Lung (tissue), 11 donors: ENCODE measurements at regions not wholly inside any gene's neighbourhood (a gene's known extent, or its start where the extent isn't known, plus 50 kb on each side); places are given as distances from the start of the nearest gene placed in this dataset.

Source experiments
- ATAC-seq: fragments of 200-7000 bp; cut with Tn5 transposase; one replicate; pipeline ENCODE4 v1.9.1; 2020; ENCODE audit warnings: moderate number of reproducible peaks; ENCODE audit not compliant: insufficient read depth, low FRiP score
- DNase-seq, 3 donors: peaks; one replicate each; pipeline ENCODE4 v3.0.0-alpha.2; 2013 to 2017
- H3K27ac ChIP-seq, 2 donors: one replicate each; pipeline ENCODE4 v1.5.1; 2013; ENCODE audit warnings: mild to moderate bottlenecking in 2 of 2, moderate library complexity in 2 of 2, control low read depth in 1 of 2, inconsistent platforms in 1 of 2, low read depth in 1 of 2, low read length in 1 of 2
- H3K27me3 ChIP-seq, 3 donors: one replicate each; pipeline ENCODE4 v1.5.1; 2013; ENCODE audit warnings: low read length in 2 of 3; ENCODE audit not compliant: control insufficient read depth in 3 of 3, insufficient read depth in 3 of 3
- H3K36me3 ChIP-seq, 4 donors: one replicate each; pipeline ENCODE4 v1.5.1; 2013; ENCODE audit warnings: low read length in 4 of 4, mild to moderate bottlenecking in 1 of 4, moderate library complexity in 1 of 4; ENCODE audit not compliant: control insufficient read depth in 4 of 4, insufficient read depth in 4 of 4
- H3K4me1 ChIP-seq, 5 donors: one replicate each; pipeline ENCODE4 v1.5.1; 2013; ENCODE audit warnings: low read length in 5 of 5, mild to moderate bottlenecking in 2 of 5, moderate library complexity in 1 of 5; ENCODE audit not compliant: control insufficient read depth in 5 of 5, insufficient read depth in 5 of 5
- H3K4me3 ChIP-seq: one replicate; pipeline ENCODE4 v1.5.1; 2013; ENCODE audit warnings: mild to moderate bottlenecking, control low read depth, moderate library complexity
- H3K9ac ChIP-seq, 2 donors: one replicate each; pipeline ENCODE4 v1.5.1; 2013; ENCODE audit warnings: low read length in 2 of 2, control low read depth in 1 of 2; ENCODE audit not compliant: insufficient read depth in 1 of 2
- H3K9me3 ChIP-seq, 4 donors: one replicate each; pipeline ENCODE4 v1.5.1; 2013; ENCODE audit warnings: low read length in 3 of 4, mild to moderate bottlenecking in 1 of 4, moderate library complexity in 1 of 4; ENCODE audit not compliant: control insufficient read depth in 4 of 4, insufficient read depth in 3 of 4
- WGBS, 2 donors: extraction: QIAGEN DNeasy Blood & Tissue Kit; methylation state at CpG; one replicate each; pipeline ENCODE4 v1.1.7; 2013; 5-methylcytosine and 5-hydroxymethylcytosine counted together
- TF ChIP-seq, protein P1 (sequence below): IDR thresholded peaks from 2 replicates; pipeline ENCODE4 v1.5.1; 2012; ENCODE audit warnings: mild to moderate bottlenecking; ENCODE audit errors: control extremely low read depth, extremely low read depth
- donor health status: control.
- donor health status: control.
- donor health status: Bipolar disorder and iron deficiency.
- donor health status: healthy.
- donor health status: DM: yes; HTN: yes; CAD: no.

GRCh38 chr2:2570360-2570759 is 239.3 kb upstream of the MYT1L start:
- TF ChIP-seq, protein P1, sequence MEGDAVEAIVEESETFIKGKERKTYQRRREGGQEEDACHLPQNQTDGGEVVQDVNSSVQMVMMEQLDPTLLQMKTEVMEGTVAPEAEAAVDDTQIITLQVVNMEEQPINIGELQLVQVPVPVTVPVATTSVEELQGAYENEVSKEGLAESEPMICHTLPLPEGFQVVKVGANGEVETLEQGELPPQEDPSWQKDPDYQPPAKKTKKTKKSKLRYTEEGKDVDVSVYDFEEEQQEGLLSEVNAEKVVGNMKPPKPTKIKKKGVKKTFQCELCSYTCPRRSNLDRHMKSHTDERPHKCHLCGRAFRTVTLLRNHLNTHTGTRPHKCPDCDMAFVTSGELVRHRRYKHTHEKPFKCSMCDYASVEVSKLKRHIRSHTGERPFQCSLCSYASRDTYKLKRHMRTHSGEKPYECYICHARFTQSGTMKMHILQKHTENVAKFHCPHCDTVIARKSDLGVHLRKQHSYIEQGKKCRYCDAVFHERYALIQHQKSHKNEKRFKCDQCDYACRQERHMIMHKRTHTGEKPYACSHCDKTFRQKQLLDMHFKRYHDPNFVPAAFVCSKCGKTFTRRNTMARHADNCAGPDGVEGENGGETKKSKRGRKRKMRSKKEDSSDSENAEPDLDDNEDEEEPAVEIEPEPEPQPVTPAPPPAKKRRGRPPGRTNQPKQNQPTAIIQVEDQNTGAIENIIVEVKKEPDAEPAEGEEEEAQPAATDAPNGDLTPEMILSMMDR, result no peak
- Histone ChIP-seq H3K27me3 (peaks cover 0 to 2% (median 0%) of the 10 kb centered on the region in 3 donors), H3K4me3 (no peak overlapping the region), H3K9ac (no peak overlapping the region), H3K27ac (no peak overlapping the region), H3K9me3 (peaks cover 0 to 16% (median 0%) of the 10 kb centered on the region in 4 donors), H3K36me3 (no peaks in the 10 kb centered on the region), H3K4me1 (no peaks in the 10 kb centered on the region)
- WGBS, 2 donors, result 89 to 90% methylated on average over 11 of the region's 11 CpGs
- ATAC-seq (no peak), DNase-seq (no peak)

DNA sequence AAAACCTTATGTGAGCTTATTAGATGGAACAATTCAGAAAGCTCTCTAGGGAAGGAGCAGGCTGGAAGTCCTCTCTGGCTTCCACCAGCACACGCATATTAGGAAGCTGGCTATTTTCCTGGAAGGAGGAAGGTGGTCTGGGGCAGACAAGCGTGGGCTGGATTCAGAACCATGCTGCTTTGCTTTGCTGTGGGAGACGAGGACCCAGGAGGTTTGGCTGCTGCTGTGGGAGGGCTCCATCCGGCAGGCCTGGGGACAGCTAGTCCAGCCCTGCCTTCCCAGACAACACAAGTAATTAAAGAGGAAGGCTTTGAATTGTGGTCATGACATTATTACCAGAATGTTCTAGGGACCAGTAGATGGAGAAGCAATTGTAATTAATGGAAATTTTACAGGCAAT is 238.8 kb upstream of the MYT1L start:
- ATAC-seq (no peak), DNase-seq (no peak)
- peaks cover 0 to 2% (median 0%) of the 10 kb centered on the region in 3 donors for H3K27me3 ChIP-seq
- TF ChIP-seq, protein P1, result no peak
- H3K4me1 ChIP-seq, result no peaks in the 10 kb centered on the region
- peaks cover 0 to 16% (median 0%) of the 10 kb centered on the region in 4 donors for H3K9me3 ChIP-seq
- H3K9ac ChIP-seq, result no peak overlapping the region
- WGBS, 2 donors, result 81 to 92% methylated on average over 4 of the region's 4 CpGs
- no peak overlapping the region for H3K27ac ChIP-seq
- no peaks in the 10 kb centered on the region for H3K36me3 ChIP-seq
- no peak overlapping the region for H3K4me3 ChIP-seq

DNA sequence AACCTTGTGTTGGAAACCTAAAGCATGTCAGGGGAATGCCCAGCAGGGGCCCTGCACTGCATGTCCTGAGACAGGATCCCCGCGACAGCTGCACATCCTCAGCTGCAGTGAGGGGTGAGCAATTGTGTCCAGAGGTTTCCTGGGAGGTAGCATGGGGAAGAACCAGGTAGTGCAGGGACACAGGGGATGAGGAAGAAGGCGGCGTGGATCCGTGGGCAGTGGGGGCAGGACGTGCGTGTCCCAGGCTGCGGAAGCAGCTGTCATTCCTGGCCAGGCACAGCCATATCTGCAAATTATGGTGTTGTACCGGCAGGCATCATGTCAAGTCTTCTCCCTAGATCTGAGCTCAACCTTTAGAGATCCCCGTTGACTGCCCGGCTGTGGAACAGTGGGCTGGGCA is 238.2 kb upstream of the MYT1L start:
- no peak for ATAC-seq
- Histone ChIP-seq H3K27me3 (peaks cover 0 to 2% (median 0%) of the 10 kb centered on the region in 3 donors), H3K36me3 (no peaks in the 10 kb centered on the region), H3K9me3 (peaks cover 0 to 16% (median 0%) of the 10 kb centered on the region in 4 donors), H3K27ac (no peak overlapping the region), H3K4me1 (no peaks in the 10 kb centered on the region), H3K4me3 (no peak overlapping the region), H3K9ac (no peak overlapping the region)
- DNase-seq, result no peak
- TF ChIP-seq, protein P1, result no peak
- 90 to 92% methylated on average over 11 of the region's 11 CpGs for WGBS, 2 donors

DNA sequence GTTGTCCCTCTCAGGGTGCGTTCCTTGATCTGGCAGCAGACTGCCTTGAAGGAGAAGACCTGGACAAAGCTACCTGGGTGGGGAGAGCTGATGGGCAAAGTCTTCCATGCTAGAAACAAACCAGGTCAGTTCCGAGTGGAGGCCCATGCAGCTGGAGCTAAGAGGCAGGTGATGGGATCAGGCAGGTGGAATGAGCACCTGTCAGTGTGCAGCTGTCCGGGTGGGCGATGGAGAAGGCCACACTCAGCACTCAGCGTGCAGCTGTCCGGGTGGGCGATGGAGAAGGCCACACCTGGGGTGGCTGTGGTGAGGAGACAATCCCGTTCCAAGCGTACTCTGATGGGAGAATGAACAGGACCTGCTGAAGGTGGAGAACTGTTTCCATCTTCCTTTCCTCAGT is 237.3 kb upstream of the MYT1L start:
- DNase-seq (no peak), ATAC-seq (no peak)
- H3K36me3 ChIP-seq, result no peaks in the 10 kb centered on the region
- 90 to 93% methylated on average over 9 of the region's 9 CpGs for WGBS, 2 donors
- H3K27me3 ChIP-seq, result no peaks in the 10 kb centered on the region
- no peak overlapping the region for H3K9ac ChIP-seq
- no peak overlapping the region for H3K4me3 ChIP-seq
- H3K27ac ChIP-seq, result no peak overlapping the region
- no peaks in the 10 kb centered on the region for H3K4me1 ChIP-seq
- TF ChIP-seq, protein P1, result no peak
- H3K9me3 ChIP-seq, result peaks cover 0 to 11% (median 0%) of the 10 kb centered on the region in 4 donors
